GM23338 (cell line): ENCODE measurements at regions not wholly inside any gene's neighbourhood (a gene's known extent, or its start where the extent isn't known, plus 50 kb on each side); places are given as distances from the start of the nearest gene placed in this dataset.

ENCODE experiments used
- ATAC-seq: fragments of 200-7000 bp; cut with Tn5 transposase; 3 replicates; pipeline ENCODE4 v1.9.1; 2020
- DNase-seq: peaks from one replicate; pipeline ENCODE4 v3.0.0-alpha.2; 2015; ENCODE audit warnings: low spot score
- H2AFZ ChIP-seq: fragments of 200-600 bp; sonication (generic); 2 replicates; pipeline ENCODE4 v1.8.0; 2016; ENCODE audit warnings: antibody characterized with exemption, mild to moderate bottlenecking, moderate library complexity
- H3F3A ChIP-seq: fragments of 200-600 bp; sonication (generic); replicated peaks from 2 replicates; pipeline ENCODE4 v1.8.0; 2017; ENCODE audit warnings: antibody characterized with exemption, mixed run types, low read depth
- H3K27ac ChIP-seq: fragments of 200-600 bp; sonication (generic); 2 replicates; pipeline ENCODE4 v1.6.1; 2016; ENCODE audit warnings: low read depth
- H3K27me3 ChIP-seq: fragments of 200-600 bp; sonication (generic); 2 replicates; pipeline ENCODE4 v1.8.0; 2016; ENCODE audit warnings: mild to moderate bottlenecking, mixed run types, moderate library complexity; ENCODE audit not compliant: insufficient read depth
- H3K36me3 ChIP-seq: fragments of 200-600 bp; sonication (generic); 2 replicates; pipeline ENCODE4 v1.8.0; 2016; ENCODE audit warnings: mild to moderate bottlenecking; ENCODE audit not compliant: insufficient read depth
- H3K4me1 ChIP-seq: fragments of 200-600 bp; sonication (generic); 2 replicates; pipeline ENCODE4 v1.8.0; 2016; ENCODE audit warnings: mild to moderate bottlenecking, moderate library complexity; ENCODE audit not compliant: insufficient read depth
- H3K4me2 ChIP-seq: fragments of 200-600 bp; sonication (generic); 2 replicates; pipeline ENCODE4 v1.7.1; 2017; ENCODE audit warnings: mixed run types
- H3K4me3 ChIP-seq: fragments of 200-600 bp; sonication (generic); 2 replicates; pipeline ENCODE4 v1.6.1; 2016; ENCODE audit warnings: mixed run types
- H3K79me2 ChIP-seq: fragments of 200-600 bp; sonication (generic); replicated peaks from 2 replicates; pipeline ENCODE4 v1.8.0; 2017; ENCODE audit warnings: mild to moderate bottlenecking; ENCODE audit not compliant: insufficient read depth
- H3K9me2 ChIP-seq: fragments of 200-600 bp; sonication (generic); 2 replicates; pipeline ENCODE4 v1.8.0; 2017; ENCODE audit not compliant: insufficient read depth
- H4K20me1 ChIP-seq: fragments of 200-600 bp; sonication (generic); replicated peaks from 2 replicates; pipeline ENCODE4 v1.8.0; 2017; ENCODE audit warnings: mild to moderate bottlenecking; ENCODE audit not compliant: insufficient read depth
- H3K27ac Mint-ChIP-seq: 2 replicates; pipeline ENCODE4 v1.8.0; 2020; ENCODE audit warnings: inconsistent platforms, mild to moderate bottlenecking, moderate library complexity, mixed read lengths
- H3K27me3 Mint-ChIP-seq: 3 replicates; pipeline ENCODE4 v1.8.0; 2022; ENCODE audit warnings: low read depth, mild to moderate bottlenecking, moderate library complexity, mixed read lengths, inconsistent platforms; ENCODE audit not compliant: insufficient read depth, poor library complexity
- H3K36me3 Mint-ChIP-seq: 3 replicates; pipeline ENCODE4 v1.8.0; 2021; ENCODE audit warnings: low read depth, mild to moderate bottlenecking, inconsistent platforms, moderate library complexity, mixed read lengths
- H3K4me1 Mint-ChIP-seq: 3 replicates; pipeline ENCODE4 v1.8.0; 2020; ENCODE audit warnings: mild to moderate bottlenecking, inconsistent platforms, mixed read lengths
- H3K4me3 Mint-ChIP-seq: 3 replicates; pipeline ENCODE4 v1.8.0; 2021; ENCODE audit warnings: moderate library complexity, mild to moderate bottlenecking, inconsistent platforms, mixed read lengths
- H3K9me3 Mint-ChIP-seq: 3 replicates; pipeline ENCODE4 v1.8.0; 2020; ENCODE audit warnings: moderate library complexity, mild to moderate bottlenecking, inconsistent platforms, mixed read lengths
- CREB1 ChIP-seq: fragments of 250-450 bp; sonication (Bioruptor Pico); IDR thresholded peaks from 2 replicates; pipeline ENCODE4 v1.5.0; 2020; ENCODE audit warnings: low read depth, mild to moderate bottlenecking, moderate library complexity
- EZH2 ChIP-seq: fragments of 200-600 bp; sonication (generic); IDR thresholded peaks from one replicate; pipeline ENCODE4 v1.8.0; 2017; ENCODE audit warnings: antibody characterized with exemption, mild to moderate bottlenecking, low read depth; ENCODE audit not compliant: unreplicated experiment
- JUNB ChIP-seq: IDR thresholded peaks from one replicate; pipeline ENCODE4 v1.6.1; 2016; ENCODE audit warnings: antibody characterized with exemption; ENCODE audit not compliant: unreplicated experiment
- POLR2AphosphoS5 ChIP-seq: IDR thresholded peaks from 2 replicates; pipeline ENCODE4 v1.6.1; 2016; ENCODE audit warnings: antibody characterized with exemption, low read depth
- REST ChIP-seq: IDR thresholded peaks from one replicate; pipeline ENCODE4 v1.6.1; 2018; ENCODE audit warnings: antibody characterized with exemption; ENCODE audit not compliant: unreplicated experiment
- STAT1 ChIP-seq: IDR thresholded peaks from one replicate; pipeline ENCODE4 v1.6.1; 2016; ENCODE audit warnings: antibody characterized with exemption; ENCODE audit not compliant: unreplicated experiment
- ZNF331 ChIP-seq: fragments of 250-450 bp; sonication (Bioruptor Pico); IDR thresholded peaks from 2 replicates; pipeline ENCODE4 v1.5.0; 2020; ENCODE audit warnings: low read depth, mild to moderate bottlenecking, moderate library complexity
- ZNF462 ChIP-seq: fragments of 250-450 bp; sonication (Bioruptor Pico); IDR thresholded peaks from 2 replicates; pipeline ENCODE4 v1.5.0; 2020; ENCODE audit warnings: mild to moderate bottlenecking, moderate library complexity

GRCh38 chr11:10371926-10372641 is 67.2 kb downstream of the ADM start:
- ATAC-seq (no peak), DNase-seq (no peak)
- Mint-ChIP-seq H3K4me3 (no peak overlapping the region), H3K9me3 (peaks cover 16% of the 10 kb centered on the region), H3K4me1 (no peaks in the 10 kb centered on the region; the same call in 2 of the 3 replicates), H3K27ac (no peak overlapping the region), H3K27me3 (peaks cover 3% of the 10 kb centered on the region), H3K36me3 (peaks cover 24% of the 10 kb centered on the region)
- Histone ChIP-seq H3K4me3 (no peak overlapping the region), H2AFZ (no peak overlapping the region), H3K27me3 (no peaks in the 10 kb centered on the region), H4K20me1 (no peaks in the 10 kb centered on the region), H3K4me2 (no peak overlapping the region), H3K9me2 (peaks cover 11% of the 10 kb centered on the region), H3K4me1 (no peaks in the 10 kb centered on the region), H3F3A (no peaks in the 10 kb centered on the region), H3K27ac (no peak overlapping the region), H3K36me3 (no peaks in the 10 kb centered on the region), H3K79me2 (no peaks in the 10 kb centered on the region)
- no peak for TF ChIP-seq ZNF331
- TF ChIP-seq CREB1 (CRISPR knock-in tag) = no peak
- no peak for TF ChIP-seq JUNB
- TF ChIP-seq ZNF462 (CRISPR knock-in tag) = no peak
- TF ChIP-seq REST = no peak
- TF ChIP-seq EZH2 = no peak
- TF ChIP-seq POLR2AphosphoS5 = no peak
- no peak for TF ChIP-seq STAT1
